Activated naive CD8-positive, alpha-beta T cell treated with anti-CD3 and anti-CD28 coated beads, Interleukin-2, amount 10 ng/mL, durations not matched to agents 7 days and 5 days (primary cell): ENCODE measurements at regions not wholly inside any gene's neighbourhood (a gene's known extent, or its start where the extent isn't known, plus 50 kb on each side); places are given as distances from the start of the nearest gene placed in this dataset.

Experiments
- ATAC-seq: fragments of 150-1000 bp; cut with Tn5 transposase; one replicate; pipeline ENCODE4 v1.10.0; 2021; ENCODE audit warnings: low read depth, moderate library complexity
- POLR2A ChIA-PET: fragments of 350-600 bp; sonication (Branson Sonifier 250); formaldehyde crosslinking; loops from one replicate; lab custom pipeline; 2021; ENCODE audit warnings: antibody characterized with exemption; lab: Charles Lee
- DNase-seq: peaks from one replicate; pipeline ENCODE4 v3.0.0; 2021
- H3K27ac Mint-ChIP-seq: one replicate; pipeline ENCODE4 v1.8.0; 2022; ENCODE audit warnings: mild to moderate bottlenecking, mixed read lengths
- H3K27me3 Mint-ChIP-seq: one replicate; pipeline ENCODE4 v1.8.0; 2022; ENCODE audit warnings: mild to moderate bottlenecking, moderate library complexity, mixed read lengths
- H3K36me3 Mint-ChIP-seq: one replicate; pipeline ENCODE4 v1.8.0; 2021; ENCODE audit warnings: mild to moderate bottlenecking, mixed read lengths
- H3K4me1 Mint-ChIP-seq: one replicate; pipeline ENCODE4 v1.8.0; 2021; ENCODE audit warnings: mixed read lengths
- H3K4me3 Mint-ChIP-seq: one replicate; pipeline ENCODE4 v1.8.0; 2022; ENCODE audit warnings: mild to moderate bottlenecking, moderate library complexity, mixed read lengths
- H3K9me3 Mint-ChIP-seq: one replicate; pipeline ENCODE4 v1.8.0; 2021; ENCODE audit warnings: mixed read lengths

DNA sequence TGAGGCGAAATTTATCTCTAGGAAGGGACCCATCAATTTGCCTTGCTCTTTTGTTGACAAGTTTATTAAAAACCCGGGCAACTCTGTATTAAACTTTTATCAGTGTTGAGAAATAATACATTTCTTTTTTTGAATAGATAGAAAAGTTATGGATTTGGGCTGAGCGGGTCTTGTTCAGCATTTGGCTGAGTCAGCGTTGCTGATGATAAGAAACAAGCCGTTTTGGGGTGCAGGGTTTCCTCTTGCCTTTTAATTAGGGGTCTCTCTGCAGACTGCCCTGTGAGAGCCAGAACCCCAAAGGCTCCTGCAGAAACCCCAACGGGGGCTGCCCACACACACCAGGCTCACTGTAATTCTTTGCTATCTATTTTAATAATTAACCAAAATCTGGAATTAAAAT, 82.1 kb upstream of the SLCO4A1 start:
- peaks cover 9% of the 10 kb centered on the region for H3K27me3 Mint-ChIP-seq
- H3K27ac Mint-ChIP-seq = no peak overlapping the region
- no peak for ATAC-seq
- no peaks in the 10 kb centered on the region for H3K36me3 Mint-ChIP-seq
- H3K4me1 Mint-ChIP-seq = peaks cover 4% of the 10 kb centered on the region
- no peak for DNase-seq
- no peak overlapping the region for H3K4me3 Mint-ChIP-seq
- POLR2A ChIA-PET = interaction anchor here (1.6 kb wide), 1 partner anchor 11 kb away, joined by 3 read pairs; no protein-coding TSS in a partner anchor
- no peaks in the 10 kb centered on the region for H3K9me3 Mint-ChIP-seq

- peak overlapping the region; percentile 40 for H3K4me3 Mint-ChIP-seq
- POLR2A ChIA-PET = no interaction called here
- DNase-seq (peak; percentile 47), ATAC-seq (peak; percentile 69)
- H3K27me3 Mint-ChIP-seq = peaks cover 9% of the 10 kb centered on the region
- H3K4me1 Mint-ChIP-seq = peaks cover 4% of the 10 kb centered on the region
- H3K9me3 Mint-ChIP-seq = no peaks in the 10 kb centered on the region
- H3K27ac Mint-ChIP-seq = peak overlapping the region; percentile 21
- no peaks in the 10 kb centered on the region for H3K36me3 Mint-ChIP-seq
Observed at GRCh38 chr20:62561182-62561581, 81.1 kb upstream of the SLCO4A1 start.

- no peak overlapping the region for H3K27ac Mint-ChIP-seq
- H3K27me3 Mint-ChIP-seq = peaks cover 9% of the 10 kb centered on the region
- no peaks in the 10 kb centered on the region for H3K9me3 Mint-ChIP-seq
- no peak for ATAC-seq
- peaks cover 4% of the 10 kb centered on the region for H3K4me1 Mint-ChIP-seq
- H3K36me3 Mint-ChIP-seq = no peaks in the 10 kb centered on the region
- DNase-seq = no peak
- POLR2A ChIA-PET = no interaction called here
- H3K4me3 Mint-ChIP-seq = no peak overlapping the region
Observed at GRCh38 chr20:62561948-62562347, 80.4 kb upstream of the SLCO4A1 start.

DNA sequence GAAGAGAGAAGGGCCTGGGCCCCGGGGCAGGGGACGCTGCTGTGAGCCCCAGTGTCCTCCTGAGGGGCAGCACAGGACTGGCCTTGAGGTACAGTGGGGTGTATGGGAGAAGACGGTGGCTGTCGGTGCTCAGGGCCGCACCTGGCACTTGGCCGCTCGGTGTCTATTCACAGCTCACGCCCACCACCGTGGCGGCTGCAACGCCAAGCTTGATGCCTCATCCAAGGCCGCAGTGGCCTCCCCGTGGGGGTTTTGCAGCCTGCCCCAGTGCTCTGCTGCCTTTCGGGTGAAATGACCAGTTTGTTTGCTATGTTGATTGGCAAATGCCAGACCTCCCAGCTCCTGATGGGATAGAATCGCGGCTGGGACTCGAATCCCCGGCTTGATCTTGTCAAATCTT, 79.5 kb upstream of the SLCO4A1 start:
- POLR2A ChIA-PET = no interaction called here
- peaks cover 4% of the 10 kb centered on the region for H3K4me1 Mint-ChIP-seq
- DNase-seq = no peak
- H3K9me3 Mint-ChIP-seq = no peaks in the 10 kb centered on the region
- no peaks in the 10 kb centered on the region for H3K36me3 Mint-ChIP-seq
- no peak for ATAC-seq
- no peak overlapping the region for H3K4me3 Mint-ChIP-seq
- H3K27me3 Mint-ChIP-seq = peaks cover 9% of the 10 kb centered on the region
- no peak overlapping the region for H3K27ac Mint-ChIP-seq

DNA sequence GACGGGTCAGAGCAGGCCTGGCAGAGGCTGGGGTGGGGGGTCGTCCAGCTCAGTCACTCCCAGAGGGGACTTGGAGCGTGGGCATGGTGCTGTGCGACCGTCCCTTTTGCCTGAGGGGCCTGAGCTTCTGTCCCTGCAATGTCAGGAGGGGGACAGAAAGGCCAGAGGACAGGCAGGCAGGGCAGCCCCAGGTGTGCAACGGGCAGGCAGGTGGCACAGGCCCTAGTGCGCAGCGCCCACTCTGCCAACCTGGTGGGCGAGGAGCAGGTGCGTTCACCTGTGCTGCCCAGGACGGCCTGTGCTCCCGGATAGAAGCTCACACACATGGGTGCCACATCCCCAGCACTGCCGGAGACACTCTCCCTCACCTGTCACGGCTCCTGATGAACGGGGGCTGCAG, 78.7 kb upstream of the SLCO4A1 start:
- Mint-ChIP-seq H3K4me3 (no peak overlapping the region), H3K9me3 (no peaks in the 10 kb centered on the region), H3K4me1 (peaks cover 4% of the 10 kb centered on the region), H3K27ac (no peak overlapping the region), H3K27me3 (peaks cover 9% of the 10 kb centered on the region), H3K36me3 (no peaks in the 10 kb centered on the region)
- no peak for DNase-seq
- POLR2A ChIA-PET = no interaction called here
- no peak for ATAC-seq

DNA sequence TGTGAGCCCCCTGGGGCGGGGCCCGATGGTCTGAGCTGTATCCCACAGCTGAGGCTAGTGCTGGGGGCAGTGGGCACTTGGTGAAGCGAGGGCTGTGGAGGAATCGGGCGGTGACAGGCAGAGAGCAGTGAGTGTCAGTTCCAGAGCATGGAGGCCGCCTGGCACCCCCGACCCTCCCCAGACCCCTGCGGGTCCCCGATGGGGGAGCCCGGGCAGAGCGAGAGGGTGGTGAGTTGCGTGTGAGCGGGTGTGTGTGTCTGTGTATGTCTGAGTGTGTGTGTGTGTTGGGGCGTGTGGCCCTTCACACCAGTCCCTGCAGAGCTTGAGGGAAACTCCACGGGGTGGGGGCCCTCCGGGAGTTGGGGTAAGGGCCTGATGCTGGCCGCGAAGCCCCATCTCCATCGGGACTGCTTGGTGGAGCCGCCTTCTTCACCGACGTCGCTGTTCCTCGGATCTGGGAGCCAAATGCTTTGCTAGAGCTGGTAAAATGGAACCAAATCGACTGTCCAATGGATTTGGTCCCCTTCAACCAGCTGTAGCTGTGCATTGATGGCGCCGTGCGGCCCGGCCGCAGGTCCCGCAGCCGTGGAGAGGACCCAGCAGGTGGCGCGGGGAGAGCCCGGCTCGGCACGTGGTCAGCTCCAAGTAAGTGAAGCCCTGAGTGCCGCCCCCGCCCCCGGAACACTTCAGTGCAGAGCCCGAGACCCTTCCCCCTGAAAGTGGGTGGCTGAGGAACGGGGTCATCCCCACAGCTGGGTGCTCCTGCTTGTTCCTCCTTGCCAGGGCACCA, 77.7 kb upstream of the SLCO4A1 start:
- Mint-ChIP-seq H3K4me1 (peaks cover 4% of the 10 kb centered on the region), H3K27ac (no peak overlapping the region), H3K27me3 (peaks cover 9% of the 10 kb centered on the region), H3K4me3 (no peak overlapping the region), H3K36me3 (no peaks in the 10 kb centered on the region), H3K9me3 (no peaks in the 10 kb centered on the region)
- POLR2A ChIA-PET = no interaction called here
- ATAC-seq (no peak), DNase-seq (no peak)

DNA sequence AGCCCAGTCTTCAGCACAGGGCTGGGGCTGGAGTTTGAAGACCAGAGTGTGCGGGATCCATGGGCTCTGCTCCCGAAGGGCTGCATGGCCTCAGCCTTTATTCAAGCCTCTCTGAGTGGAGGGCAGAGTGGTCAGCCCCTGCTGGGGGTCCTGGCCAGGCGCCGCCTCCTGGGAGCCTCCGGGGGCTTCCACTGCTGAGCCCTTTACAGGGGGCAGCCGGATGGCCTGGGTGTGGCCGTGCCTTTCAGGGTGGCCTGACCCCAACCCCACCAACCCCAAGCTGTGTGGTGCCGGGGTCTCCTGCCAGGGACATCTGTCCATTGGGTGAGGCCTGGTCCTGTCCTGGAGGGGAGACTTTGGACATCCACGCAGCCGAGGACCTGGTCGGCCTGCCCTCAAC, 76.0 kb upstream of the SLCO4A1 start:
- no peaks in the 10 kb centered on the region for H3K9me3 Mint-ChIP-seq
- no peak for ATAC-seq
- peaks cover 8% of the 10 kb centered on the region for H3K27me3 Mint-ChIP-seq
- no peak overlapping the region for H3K27ac Mint-ChIP-seq
- POLR2A ChIA-PET = no interaction called here
- H3K4me1 Mint-ChIP-seq = peaks cover 4% of the 10 kb centered on the region
- H3K36me3 Mint-ChIP-seq = no peaks in the 10 kb centered on the region
- no peak overlapping the region for H3K4me3 Mint-ChIP-seq
- DNase-seq = no peak

DNA sequence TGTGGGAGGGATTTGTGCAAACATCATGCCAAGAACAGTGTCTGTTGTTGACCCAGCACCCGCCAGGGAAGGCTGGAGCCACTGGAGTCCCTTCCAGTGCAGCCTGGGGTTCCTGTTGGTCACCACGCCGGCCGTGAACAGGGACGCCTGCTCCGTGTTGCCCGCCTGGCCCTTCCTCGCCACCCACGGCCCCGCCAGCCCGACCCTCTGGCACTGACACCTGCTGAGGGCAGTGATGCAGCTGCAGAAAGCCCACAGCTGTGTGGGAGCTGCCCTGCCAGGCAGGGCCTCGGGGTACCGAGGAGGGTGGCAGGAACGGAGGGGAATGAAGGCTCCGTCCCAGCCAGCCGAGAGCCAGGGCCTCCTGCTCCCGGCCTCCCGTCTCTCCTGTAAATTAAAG, 75.5 kb upstream of the SLCO4A1 start:
- Mint-ChIP-seq H3K36me3 (no peaks in the 10 kb centered on the region), H3K27me3 (peaks cover 3% of the 10 kb centered on the region), H3K27ac (no peak overlapping the region), H3K4me3 (no peak overlapping the region), H3K4me1 (no peaks in the 10 kb centered on the region), H3K9me3 (no peaks in the 10 kb centered on the region)
- no peak for DNase-seq
- ATAC-seq = no peak
- POLR2A ChIA-PET = no interaction called here

- no peaks in the 10 kb centered on the region for H3K4me1 Mint-ChIP-seq
- peaks cover 4% of the 10 kb centered on the region for H3K27me3 Mint-ChIP-seq
- H3K36me3 Mint-ChIP-seq = no peaks in the 10 kb centered on the region
- H3K9me3 Mint-ChIP-seq = no peaks in the 10 kb centered on the region
- no peak overlapping the region for H3K27ac Mint-ChIP-seq
- POLR2A ChIA-PET = no interaction called here
- no peak overlapping the region for H3K4me3 Mint-ChIP-seq
- ATAC-seq (no peak), DNase-seq (no peak)
Observed at GRCh38 chr20:62567246-62568044, 74.9 kb upstream of the SLCO4A1 start.

DNA sequence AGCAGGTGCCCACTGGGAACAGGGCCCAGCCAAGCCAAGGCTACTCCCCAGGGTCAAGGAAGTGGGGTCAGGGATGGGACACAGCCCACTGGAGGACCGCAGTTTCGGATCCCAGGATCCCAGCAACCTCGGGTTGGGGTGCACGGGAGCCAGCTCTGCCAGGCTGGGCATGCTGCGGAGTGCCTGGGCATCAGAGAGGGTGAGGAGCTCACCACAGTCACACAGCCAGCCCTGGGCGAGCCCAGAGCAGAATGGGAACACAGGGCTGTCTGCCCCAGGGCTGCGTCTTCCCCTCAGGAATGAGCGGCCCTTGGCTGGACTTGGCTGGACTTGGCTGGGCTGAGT, 74.3 kb upstream of the SLCO4A1 start:
- DNase-seq = no peak
- H3K4me3 Mint-ChIP-seq = no peak overlapping the region
- no peaks in the 10 kb centered on the region for H3K36me3 Mint-ChIP-seq
- POLR2A ChIA-PET = no interaction called here
- H3K9me3 Mint-ChIP-seq = no peaks in the 10 kb centered on the region
- H3K27ac Mint-ChIP-seq = no peak overlapping the region
- no peak for ATAC-seq
- no peaks in the 10 kb centered on the region for H3K4me1 Mint-ChIP-seq
- peaks cover 6% of the 10 kb centered on the region for H3K27me3 Mint-ChIP-seq

GRCh38 chr20:62569615-62570014, 72.7 kb upstream of the SLCO4A1 start:
- no peak overlapping the region for H3K27ac Mint-ChIP-seq

DNA sequence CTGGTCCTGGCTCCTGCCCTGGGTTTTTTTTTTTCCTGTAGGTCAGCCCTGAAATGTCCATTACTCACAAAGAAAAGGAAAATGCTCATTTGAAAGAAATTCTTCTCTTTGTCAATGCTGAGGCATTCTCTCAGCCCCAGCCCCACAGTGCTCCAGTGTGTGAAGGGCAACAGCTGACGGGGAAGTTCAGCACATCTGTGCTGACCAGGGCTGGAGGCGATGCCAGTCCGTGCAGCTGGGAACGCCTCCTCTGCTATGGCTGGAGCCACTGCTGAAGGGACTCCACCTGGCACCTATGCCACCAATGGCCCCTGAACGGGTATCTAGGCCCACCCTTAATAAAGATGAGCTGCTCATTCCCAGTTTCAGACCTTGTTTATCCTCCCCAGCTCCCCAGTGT, 71.9 kb upstream of the SLCO4A1 start:
- DNase-seq = no peak
- Mint-ChIP-seq H3K27ac (no peak overlapping the region), H3K4me1 (no peaks in the 10 kb centered on the region), H3K9me3 (no peaks in the 10 kb centered on the region), H3K36me3 (no peaks in the 10 kb centered on the region), H3K27me3 (peaks cover 20% of the 10 kb centered on the region), H3K4me3 (no peak overlapping the region)
- POLR2A ChIA-PET = no interaction called here
- no peak for ATAC-seq

More at GRCh38 chr20:62569615-62570014, 72.7 kb upstream of the SLCO4A1 start:
- DNase-seq (no peak), ATAC-seq (no peak)
- H3K4me1 Mint-ChIP-seq = no peaks in the 10 kb centered on the region
- peaks cover 19% of the 10 kb centered on the region for H3K27me3 Mint-ChIP-seq
- H3K9me3 Mint-ChIP-seq = no peaks in the 10 kb centered on the region
- POLR2A ChIA-PET = no interaction called here
- no peak overlapping the region for H3K4me3 Mint-ChIP-seq
- no peaks in the 10 kb centered on the region for H3K36me3 Mint-ChIP-seq

DNA sequence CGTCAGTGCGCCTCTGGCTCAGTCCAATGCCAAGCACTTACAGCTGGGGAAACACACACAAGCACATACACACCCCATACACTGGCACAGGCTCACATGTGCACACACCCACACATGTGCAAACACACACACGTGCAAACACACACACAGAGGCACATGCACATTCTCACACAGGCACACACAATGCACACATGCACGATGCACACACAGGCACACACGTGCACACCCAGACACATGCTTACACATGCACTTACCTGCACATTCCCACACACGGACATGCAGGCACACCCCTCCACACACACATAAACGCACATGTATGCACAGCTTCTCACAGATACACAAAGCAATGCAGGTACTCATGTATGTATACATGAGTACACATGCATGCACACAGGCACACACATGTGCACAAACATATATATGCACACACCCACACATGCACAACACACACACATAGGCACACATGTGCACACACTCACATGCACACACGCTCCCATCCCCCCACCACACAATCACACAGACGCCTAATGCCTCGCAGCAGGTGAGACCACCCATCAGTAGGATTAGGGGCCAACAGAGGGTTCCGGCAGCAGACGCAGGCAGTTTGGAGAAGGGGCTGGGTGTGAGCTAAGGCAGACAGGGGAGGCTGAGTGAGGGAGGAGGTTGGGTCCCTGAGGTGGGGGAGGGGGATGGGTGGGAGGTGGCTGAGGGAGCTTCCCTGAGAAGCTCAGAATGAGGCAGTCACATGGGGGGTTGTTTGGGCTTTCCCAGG, 71.2 kb upstream of the SLCO4A1 start:
- H3K4me1 Mint-ChIP-seq = no peaks in the 10 kb centered on the region
- H3K9me3 Mint-ChIP-seq = no peaks in the 10 kb centered on the region
- H3K4me3 Mint-ChIP-seq = no peak overlapping the region
- POLR2A ChIA-PET = no interaction called here
- DNase-seq (no peak), ATAC-seq (no peak)
- H3K36me3 Mint-ChIP-seq = no peaks in the 10 kb centered on the region
- H3K27me3 Mint-ChIP-seq = peaks cover 25% of the 10 kb centered on the region
- H3K27ac Mint-ChIP-seq = no peak overlapping the region
